C4-2B (cell line): ENCODE measurements at regions not wholly inside any gene's neighbourhood (a gene's known extent, or its start where the extent isn't known, plus 50 kb on each side); places are given as distances from the start of the nearest gene placed in this dataset.

Source experiments
- H3K27ac ChIP-seq: fragments of 450-650 bp; 2 replicates; pipeline ENCODE4 v1.5.1; 2017
- ZFX ChIP-seq: fragments of 450-650 bp; IDR thresholded peaks from 2 replicates; pipeline ENCODE4 v1.6.1; 2017
- TF ChIP-seq, protein P1 (sequence below): fragments of 450-650 bp; conservative IDR thresholded peaks from 2 replicates; pipeline ENCODE4 v1.5.1; 2017; ENCODE audit warnings: mild to moderate bottlenecking

DNA sequence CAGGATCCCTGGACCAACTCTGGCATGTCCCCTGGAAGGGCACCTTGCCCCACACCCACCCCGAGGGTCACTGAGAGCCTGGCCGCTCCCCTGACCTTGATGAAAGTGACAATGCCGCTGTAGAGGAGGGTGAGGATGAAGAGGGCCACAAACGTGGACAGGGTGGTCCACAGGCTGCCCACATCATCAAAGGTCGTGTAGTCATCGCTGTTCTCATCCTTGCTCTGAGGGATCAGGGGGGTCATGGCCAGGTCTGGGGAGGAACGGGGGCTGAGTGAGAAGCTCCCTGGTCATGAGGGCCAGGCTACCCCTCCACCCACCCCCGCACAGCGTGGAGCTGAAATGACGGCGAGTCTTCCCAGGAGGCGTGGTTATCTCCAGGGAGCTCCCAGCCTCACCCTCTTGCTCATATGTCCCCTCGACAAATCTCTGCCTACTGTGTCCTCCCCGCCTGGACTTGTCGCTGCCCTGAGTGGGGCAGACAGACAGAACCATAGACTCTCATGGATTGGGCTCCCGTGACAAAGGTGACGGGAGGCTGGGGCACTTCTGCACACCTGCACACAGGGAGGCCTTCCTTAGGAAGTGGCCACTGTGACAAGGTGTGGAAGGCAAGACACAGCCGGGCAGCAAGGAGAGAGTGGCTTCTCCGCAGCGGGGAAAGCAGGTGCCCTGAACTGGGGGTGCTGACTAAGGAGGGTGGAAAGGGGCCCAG lies 311.1 kb downstream of the TMEM121 start:
- H3K27ac ChIP-seq = no peak overlapping the region
- TF ChIP-seq, protein P1, sequence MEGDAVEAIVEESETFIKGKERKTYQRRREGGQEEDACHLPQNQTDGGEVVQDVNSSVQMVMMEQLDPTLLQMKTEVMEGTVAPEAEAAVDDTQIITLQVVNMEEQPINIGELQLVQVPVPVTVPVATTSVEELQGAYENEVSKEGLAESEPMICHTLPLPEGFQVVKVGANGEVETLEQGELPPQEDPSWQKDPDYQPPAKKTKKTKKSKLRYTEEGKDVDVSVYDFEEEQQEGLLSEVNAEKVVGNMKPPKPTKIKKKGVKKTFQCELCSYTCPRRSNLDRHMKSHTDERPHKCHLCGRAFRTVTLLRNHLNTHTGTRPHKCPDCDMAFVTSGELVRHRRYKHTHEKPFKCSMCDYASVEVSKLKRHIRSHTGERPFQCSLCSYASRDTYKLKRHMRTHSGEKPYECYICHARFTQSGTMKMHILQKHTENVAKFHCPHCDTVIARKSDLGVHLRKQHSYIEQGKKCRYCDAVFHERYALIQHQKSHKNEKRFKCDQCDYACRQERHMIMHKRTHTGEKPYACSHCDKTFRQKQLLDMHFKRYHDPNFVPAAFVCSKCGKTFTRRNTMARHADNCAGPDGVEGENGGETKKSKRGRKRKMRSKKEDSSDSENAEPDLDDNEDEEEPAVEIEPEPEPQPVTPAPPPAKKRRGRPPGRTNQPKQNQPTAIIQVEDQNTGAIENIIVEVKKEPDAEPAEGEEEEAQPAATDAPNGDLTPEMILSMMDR = no peak
- TF ChIP-seq ZFX = no peak

DNA sequence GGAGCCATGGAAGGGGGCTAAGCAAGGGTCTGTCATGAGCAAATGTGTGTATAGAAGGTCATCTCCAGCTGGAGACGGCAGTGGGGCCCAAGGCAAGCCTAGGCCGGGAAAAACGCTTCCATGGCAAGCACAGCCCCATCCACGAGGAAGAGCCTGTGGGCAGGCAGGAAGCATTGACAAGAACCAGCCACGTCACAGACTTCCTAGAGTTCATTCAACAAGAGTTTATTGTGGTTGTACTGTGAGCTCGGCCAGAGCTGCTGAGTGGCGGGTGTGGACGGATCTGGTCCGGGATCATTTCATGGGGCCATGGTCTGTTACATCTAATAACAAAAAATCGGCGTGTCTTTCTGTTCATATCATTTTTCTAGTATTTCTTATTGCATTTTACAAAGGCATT lies 311.7 kb downstream of the TMEM121 start:
- TF ChIP-seq, protein P1 = no peak
- no peak for TF ChIP-seq ZFX
- H3K27ac ChIP-seq = no peak overlapping the region

DNA sequence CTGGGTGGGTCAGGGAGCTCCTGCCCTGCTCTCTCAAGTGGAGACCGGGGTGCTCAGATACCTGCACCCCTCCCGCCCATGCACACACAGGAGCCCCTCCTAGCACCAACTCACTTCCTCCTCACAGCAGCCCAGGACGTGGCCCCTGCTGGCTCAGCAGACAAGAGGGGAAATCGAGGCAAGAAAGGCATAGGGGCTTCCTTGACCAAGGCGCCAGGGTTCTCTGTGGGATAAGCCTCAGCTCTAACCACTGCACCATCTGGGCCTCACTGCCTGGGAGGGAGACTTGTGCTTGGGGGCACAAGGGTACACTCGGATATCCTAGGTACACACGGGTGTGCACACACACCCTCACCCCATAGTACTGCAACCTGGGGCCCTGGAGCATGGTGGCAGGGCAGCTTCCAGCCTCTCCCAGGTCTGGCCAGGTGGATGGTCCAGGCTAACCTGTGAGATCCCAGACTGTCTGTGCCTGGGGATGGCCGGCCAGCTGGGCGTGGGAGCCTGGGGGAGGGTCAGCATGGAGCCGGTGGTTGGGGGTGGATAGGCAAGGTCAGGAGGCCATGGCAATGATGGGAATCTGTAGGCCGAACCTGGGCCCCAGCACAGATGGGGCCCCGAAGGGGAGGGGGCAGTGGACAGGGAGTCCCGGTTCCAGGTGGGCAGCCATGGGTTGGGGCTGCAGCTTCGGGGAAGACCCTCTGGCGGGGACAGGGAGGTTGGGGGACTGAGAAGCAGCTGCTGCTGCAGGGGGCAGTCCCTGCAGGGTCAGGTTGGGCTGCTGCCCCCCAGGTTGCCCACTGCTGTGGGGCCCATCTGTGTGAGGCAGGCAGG lies 312.4 kb downstream of the TMEM121 start:
- H3K27ac ChIP-seq = no peak overlapping the region
- no peak for TF ChIP-seq ZFX
- TF ChIP-seq, protein P1 = no peak

DNA sequence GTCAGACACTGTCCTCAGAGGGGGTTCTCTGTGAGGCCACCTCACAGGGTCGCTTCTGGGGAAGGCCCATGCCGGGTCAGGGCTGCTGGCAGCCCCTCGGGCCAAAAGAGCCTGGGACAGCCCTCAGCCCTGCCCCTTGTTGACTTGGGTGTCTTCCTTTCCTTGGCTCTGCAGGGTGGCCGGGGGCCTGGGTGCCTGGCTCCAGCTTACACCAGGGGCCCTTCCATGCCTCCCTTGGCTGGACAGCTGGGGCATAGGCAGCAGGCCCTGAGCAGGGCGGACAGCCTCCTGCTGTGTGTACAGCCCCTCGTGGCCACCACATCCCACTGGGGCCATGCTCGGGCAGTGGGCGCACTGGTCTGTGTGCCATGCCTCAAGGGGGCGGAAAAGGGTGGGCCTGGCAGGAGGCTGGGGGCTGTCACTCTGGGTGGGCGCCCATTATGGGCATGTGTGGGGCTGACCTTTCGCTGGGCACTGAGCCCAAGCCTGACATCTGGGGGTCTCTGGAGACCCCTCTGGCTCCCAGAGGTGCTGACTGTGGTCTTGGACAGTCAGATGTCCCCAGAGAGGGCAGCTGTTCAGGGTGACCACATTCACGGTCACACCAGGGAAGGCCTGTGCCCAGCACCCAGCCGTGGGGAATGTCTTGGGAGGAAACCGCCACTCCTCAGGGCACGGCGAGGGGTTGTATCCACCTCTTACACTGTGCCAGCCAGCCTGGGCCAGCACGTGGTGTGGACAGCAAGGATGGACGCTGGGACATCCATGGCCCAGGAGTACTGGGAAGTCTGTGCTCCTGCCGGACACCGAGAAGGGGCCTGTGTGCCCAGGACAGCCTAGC lies 313.3 kb downstream of the TMEM121 start:
- H3K27ac ChIP-seq = no peak overlapping the region
- TF ChIP-seq, protein P1 = no peak
- TF ChIP-seq ZFX = no peak

DNA sequence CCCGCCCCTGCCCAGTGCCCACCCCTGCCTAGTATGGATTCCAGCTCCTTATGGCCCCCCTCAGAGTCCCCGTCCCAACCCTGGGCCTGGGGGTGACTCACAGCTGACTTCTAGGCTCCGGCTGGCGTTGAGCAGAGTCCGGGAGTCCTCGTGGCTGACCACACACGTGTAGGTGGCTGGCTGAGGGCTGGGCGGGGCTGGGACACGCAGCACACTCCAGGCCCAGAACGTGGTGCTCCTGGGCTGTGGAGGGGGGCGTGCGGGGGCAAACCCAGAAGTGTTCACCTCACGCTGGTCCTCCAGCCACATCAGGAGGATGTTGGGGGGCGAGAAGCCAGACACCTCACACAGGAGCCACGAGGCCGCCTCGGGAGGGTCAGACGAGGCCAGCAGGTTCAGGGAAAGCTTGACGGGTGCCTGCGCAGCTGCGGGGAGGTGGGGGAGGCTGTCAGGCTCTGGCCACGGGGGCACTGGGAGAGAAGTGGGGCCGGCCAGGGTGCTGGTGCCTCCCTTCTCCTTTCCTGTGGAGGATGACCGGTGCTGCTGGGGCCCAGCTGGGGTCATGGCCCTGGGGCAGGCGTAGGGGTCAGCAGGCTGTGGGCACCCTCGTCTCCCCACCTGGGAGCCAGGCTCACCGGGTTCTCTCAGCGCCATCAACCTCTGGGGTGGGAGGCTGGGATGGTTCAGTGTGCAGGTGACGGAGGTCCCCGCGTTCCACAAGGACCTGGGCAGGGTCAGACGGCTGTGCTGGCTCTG lies 314.1 kb downstream of the TMEM121 start:
- H3K27ac ChIP-seq = no peak overlapping the region
- TF ChIP-seq, protein P1 = no peak
- TF ChIP-seq ZFX = no peak

DNA sequence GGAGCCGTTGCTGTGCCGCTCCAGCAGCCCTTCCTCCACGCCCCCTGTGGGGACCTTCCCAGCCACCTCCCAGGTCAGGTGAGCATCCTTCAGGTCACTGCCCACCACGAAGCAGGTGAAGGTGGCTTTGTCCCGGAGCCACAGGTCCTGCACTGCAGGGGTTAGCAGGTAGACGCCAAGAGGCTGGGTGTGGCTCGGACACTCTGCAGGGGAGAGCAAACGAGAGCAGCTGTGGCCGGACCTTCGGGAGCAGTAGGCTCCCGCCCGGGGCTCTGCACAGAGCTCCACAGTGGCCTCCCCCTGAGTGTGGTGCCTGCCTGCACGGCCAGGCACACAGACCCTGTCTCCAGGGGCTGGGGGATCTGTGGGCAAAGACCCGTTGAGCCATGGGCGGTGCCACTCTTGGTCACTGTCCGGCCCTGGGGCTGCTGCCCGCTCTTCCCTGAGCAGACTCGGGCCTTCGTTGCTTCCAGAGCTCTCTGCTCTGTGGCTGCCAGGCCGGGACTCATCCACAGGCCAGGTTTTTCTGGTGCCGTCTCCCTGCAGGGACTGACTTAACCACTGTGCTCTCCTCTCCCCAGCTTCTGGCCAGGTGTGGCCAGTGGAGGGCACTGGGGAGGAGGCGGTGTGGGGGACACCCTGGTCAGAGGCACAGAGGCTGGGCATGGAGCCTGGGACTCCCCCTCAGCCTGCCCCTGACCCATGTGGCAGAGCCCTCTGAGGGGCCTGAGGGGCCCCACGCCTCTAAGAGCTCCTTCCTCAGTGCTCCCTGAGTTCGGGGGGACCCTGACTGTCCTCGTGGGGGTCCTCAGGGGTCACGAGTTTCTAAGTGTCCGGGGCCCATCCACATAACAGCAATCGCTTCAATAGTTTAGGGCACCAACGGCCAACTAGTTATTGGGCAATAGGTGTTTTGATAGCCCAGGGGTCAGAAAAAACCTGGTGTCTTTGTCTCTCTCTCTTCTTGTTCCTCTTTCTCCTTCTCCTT lies 314.9 kb downstream of the TMEM121 start:
- no peak overlapping the region for H3K27ac ChIP-seq
- TF ChIP-seq, protein P1 = no peak
- no peak for TF ChIP-seq ZFX
